Stimulated activated CD8-positive, alpha-beta memory T cell treated with anti-CD3 and anti-CD28 coated beads, Interleukin-15, amount 100 ng/mL, for 1 hour (primary cell): ENCODE measurements at regions not wholly inside any gene's neighbourhood (a gene's known extent, or its start where the extent isn't known, plus 50 kb on each side); places are given as distances from the start of the nearest gene placed in this dataset.
"Not testable (repeated sequence)": the region's sequence is repeated elsewhere in the genome, so short reads cannot be mapped to it uniquely, and the experiment has no call there.

ENCODE experiments used
- DNase-seq: peaks from one replicate; pipeline ENCODE4 v3.0.0-alpha.2; 2020; ENCODE audit warnings: low read depth

- DNase-seq = no peak
Observed at GRCh38 chr17:20944014-20944865, 98.6 kb downstream of the USP22 start.

GRCh38 chr17:20947708-20948107 is 95.1 kb downstream of the USP22 start:
- not testable (repeated sequence) for DNase-seq

DNA sequence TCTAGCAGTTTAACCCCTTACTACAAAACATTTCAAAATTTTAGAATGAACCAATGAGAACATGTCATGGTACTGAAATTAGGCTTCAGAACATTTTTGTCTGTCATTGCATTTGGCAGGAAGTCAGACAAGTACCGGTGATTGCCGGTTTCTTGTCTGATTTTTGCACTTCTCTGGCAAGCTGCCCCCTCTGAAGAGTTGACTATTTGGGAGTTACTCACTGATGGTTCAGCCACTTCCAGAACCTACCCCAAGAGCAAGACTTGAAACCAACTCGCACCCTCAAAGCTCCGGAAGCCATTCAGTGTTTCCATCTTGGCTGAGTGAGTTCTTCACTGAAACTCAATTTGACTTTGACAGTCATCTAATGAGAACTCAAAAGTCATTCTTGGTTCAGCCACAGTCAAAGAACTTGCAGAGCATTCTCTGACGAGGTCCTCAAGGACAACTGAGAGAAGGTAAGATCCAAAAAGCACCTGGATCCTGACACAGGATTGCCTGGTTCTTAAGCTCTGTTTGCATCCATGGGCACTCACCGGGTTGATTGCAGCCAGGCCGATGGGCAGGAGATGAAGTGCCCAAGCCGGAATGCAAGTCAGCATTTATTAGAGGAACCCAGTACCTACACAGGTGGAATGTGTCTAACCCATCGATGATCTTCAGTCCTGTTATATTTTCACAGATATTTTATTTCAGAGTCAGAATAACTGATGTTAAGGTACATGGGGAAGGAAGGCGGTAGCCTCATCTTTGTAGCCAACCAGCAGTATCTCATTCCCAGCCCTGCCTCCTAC is 93.6 kb downstream of the USP22 start:
- no peak for DNase-seq
